ENCODE measurements at regions not wholly inside any gene's neighbourhood (a gene's known extent, or its start where the extent isn't known, plus 50 kb on each side); places are given as distances from the start of the nearest gene placed in this dataset.

DNA sequence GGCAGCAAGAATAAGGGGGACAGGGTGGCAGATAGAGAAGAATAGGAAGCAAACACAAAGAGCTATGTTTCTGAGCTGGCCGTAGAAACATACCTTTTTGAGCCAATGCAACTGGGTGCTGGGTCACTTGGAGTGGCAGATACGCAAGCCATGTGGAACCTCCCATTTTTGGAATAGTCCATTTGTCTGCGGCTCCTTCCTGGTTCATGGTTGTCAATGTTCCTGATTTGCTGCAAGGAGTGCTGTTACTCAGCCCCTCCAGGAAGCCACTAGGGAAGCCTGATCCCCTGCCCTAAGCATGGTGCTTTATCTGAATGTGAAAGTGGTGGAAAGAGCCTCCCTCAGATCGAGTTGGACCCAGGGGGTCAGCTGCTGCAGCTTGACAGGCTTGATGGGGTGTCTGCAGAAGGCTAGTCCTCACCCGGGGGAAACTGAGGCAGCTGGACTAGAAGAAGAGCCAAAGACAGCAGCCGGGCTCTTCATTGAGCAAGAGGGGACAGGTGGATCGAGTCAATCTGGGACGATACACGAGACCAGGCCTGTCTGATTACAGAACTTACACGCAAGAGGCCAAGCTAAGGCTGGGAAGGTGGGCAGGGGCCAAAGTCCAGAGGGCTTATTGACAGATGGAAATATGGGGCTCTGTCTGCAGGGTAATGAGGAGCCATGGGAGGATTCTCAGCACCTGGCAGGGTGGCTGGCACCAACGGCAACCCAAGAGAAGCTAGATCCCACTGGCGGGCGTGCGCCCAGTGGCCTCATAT is 57.4 kb upstream of the CTNNBL1 start:
- intact Hi-C loops (cut with DNase I): no loop called here

GRCh38 chr20:37630993-37631392 is 62.8 kb upstream of the CTNNBL1 start:
- TF ChIP-seq POLR2AphosphoS5 (IDR thresholded peaks at IDR 0.05; ENCODE audit: insufficient read depth in 1 of 2, low read depth in 1 of 2) (no peak), POLR2A (IDR thresholded peaks at IDR 0.05) (no peak)
- TF ChIP-seq, protein P1, sequence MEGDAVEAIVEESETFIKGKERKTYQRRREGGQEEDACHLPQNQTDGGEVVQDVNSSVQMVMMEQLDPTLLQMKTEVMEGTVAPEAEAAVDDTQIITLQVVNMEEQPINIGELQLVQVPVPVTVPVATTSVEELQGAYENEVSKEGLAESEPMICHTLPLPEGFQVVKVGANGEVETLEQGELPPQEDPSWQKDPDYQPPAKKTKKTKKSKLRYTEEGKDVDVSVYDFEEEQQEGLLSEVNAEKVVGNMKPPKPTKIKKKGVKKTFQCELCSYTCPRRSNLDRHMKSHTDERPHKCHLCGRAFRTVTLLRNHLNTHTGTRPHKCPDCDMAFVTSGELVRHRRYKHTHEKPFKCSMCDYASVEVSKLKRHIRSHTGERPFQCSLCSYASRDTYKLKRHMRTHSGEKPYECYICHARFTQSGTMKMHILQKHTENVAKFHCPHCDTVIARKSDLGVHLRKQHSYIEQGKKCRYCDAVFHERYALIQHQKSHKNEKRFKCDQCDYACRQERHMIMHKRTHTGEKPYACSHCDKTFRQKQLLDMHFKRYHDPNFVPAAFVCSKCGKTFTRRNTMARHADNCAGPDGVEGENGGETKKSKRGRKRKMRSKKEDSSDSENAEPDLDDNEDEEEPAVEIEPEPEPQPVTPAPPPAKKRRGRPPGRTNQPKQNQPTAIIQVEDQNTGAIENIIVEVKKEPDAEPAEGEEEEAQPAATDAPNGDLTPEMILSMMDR (IDR thresholded peaks at IDR 0.05): no peak
- intact Hi-C loops (cut with DNase I): no loop called here
- H3K27me3 ChIP-seq: no peaks in the 10 kb centered on the region
- no peaks in the 10 kb centered on the region for H3K4me1 ChIP-seq
- no peaks in the 10 kb centered on the region for H3K36me3 ChIP-seq
- H3K4me3 ChIP-seq: no peak overlapping the region
- H3K27ac ChIP-seq: no peak overlapping the region
- no peaks in the 10 kb centered on the region for H3K9me3 ChIP-seq
- DNase-seq (ENCODE audit: extremely low spot score in 2 of 2): no peak

More for the DNA sequence above, 57.4 kb upstream of the CTNNBL1 start:
- no peak for DNase-seq (ENCODE audit: extremely low spot score in 2 of 2)
- H3K27me3 ChIP-seq: no peaks in the 10 kb centered on the region
- H3K36me3 ChIP-seq: no peaks in the 10 kb centered on the region
- TF ChIP-seq, protein P1 (IDR thresholded peaks at IDR 0.05): no peak
- TF ChIP-seq POLR2AphosphoS5 (IDR thresholded peaks at IDR 0.05; ENCODE audit: insufficient read depth in 1 of 2, low read depth in 1 of 2): no peak
- TF ChIP-seq POLR2A (IDR thresholded peaks at IDR 0.05): no peak
- H3K4me1 ChIP-seq: no peaks in the 10 kb centered on the region
- H3K27ac ChIP-seq: no peak overlapping the region
- H3K9me3 ChIP-seq: no peaks in the 10 kb centered on the region
- H3K4me3 ChIP-seq: no peak overlapping the region

GRCh38 chr20:37630166-37630565 is 63.7 kb upstream of the CTNNBL1 start:
- intact Hi-C loops (cut with DNase I): no loop called here
- no peak for TF ChIP-seq POLR2A (IDR thresholded peaks at IDR 0.05)
- TF ChIP-seq POLR2AphosphoS5 (IDR thresholded peaks at IDR 0.05; ENCODE audit: insufficient read depth in 1 of 2, low read depth in 1 of 2): no peak
- TF ChIP-seq, protein P1 (IDR thresholded peaks at IDR 0.05): no peak
- no peak for DNase-seq (ENCODE audit: extremely low spot score in 2 of 2)
- H3K36me3 ChIP-seq: no peaks in the 10 kb centered on the region
- H3K4me3 ChIP-seq: no peak overlapping the region
- no peaks in the 10 kb centered on the region for H3K9me3 ChIP-seq
- no peak overlapping the region for H3K27ac ChIP-seq
- H3K4me1 ChIP-seq: no peaks in the 10 kb centered on the region
- no peaks in the 10 kb centered on the region for H3K27me3 ChIP-seq

GRCh38 chr20:37627767-37628130 is 66.1 kb upstream of the CTNNBL1 start:
- TF ChIP-seq, protein P1 (IDR thresholded peaks at IDR 0.05): no peak
- no peak for TF ChIP-seq POLR2AphosphoS5 (IDR thresholded peaks at IDR 0.05; ENCODE audit: insufficient read depth in 1 of 2, low read depth in 1 of 2)
- no peak for TF ChIP-seq POLR2A (IDR thresholded peaks at IDR 0.05)
- H3K4me1 ChIP-seq: no peaks in the 10 kb centered on the region
- H3K9me3 ChIP-seq: no peaks in the 10 kb centered on the region
- no peak overlapping the region for H3K27ac ChIP-seq
- H3K4me3 ChIP-seq: no peak overlapping the region
- no peaks in the 10 kb centered on the region for H3K27me3 ChIP-seq
- no peaks in the 10 kb centered on the region for H3K36me3 ChIP-seq
- no peak for DNase-seq (ENCODE audit: extremely low spot score in 2 of 2)
- intact Hi-C loops (cut with DNase I): no loop called here

GRCh38 chr20:37627060-37627766 is 66.6 kb upstream of the CTNNBL1 start:
- intact Hi-C loops (cut with DNase I): no loop called here
- H3K9me3 ChIP-seq: no peaks in the 10 kb centered on the region
- TF ChIP-seq POLR2AphosphoS5 (IDR thresholded peaks at IDR 0.05; ENCODE audit: insufficient read depth in 1 of 2, low read depth in 1 of 2) (no peak), POLR2A (IDR thresholded peaks at IDR 0.05) (no peak)
- TF ChIP-seq, protein P1 (IDR thresholded peaks at IDR 0.05): no peak
- no peaks in the 10 kb centered on the region for H3K36me3 ChIP-seq
- no peak overlapping the region for H3K27ac ChIP-seq
- no peaks in the 10 kb centered on the region for H3K27me3 ChIP-seq
- H3K4me1 ChIP-seq: no peaks in the 10 kb centered on the region
- no peak for DNase-seq (ENCODE audit: extremely low spot score in 2 of 2)
- H3K4me3 ChIP-seq: no peak overlapping the region
